K562 (cell line): ENCODE measurements at regions not wholly inside any gene's neighbourhood (a gene's known extent, or its start where the extent isn't known, plus 50 kb on each side); places are given as distances from the start of the nearest gene placed in this dataset.

Experiments used
- ATAC-seq: fragments of 200-7000 bp; cut with Tn5 transposase; 3 replicates; pipeline ENCODE4 v1.9.1; 2020; ENCODE audit warnings: moderate library complexity
- BruUV-seq: library from RNA; stranded (reverse); fragments of 400-500 nt; replicated peaks from 2 replicates; lab custom pipeline; 2021; lab: Mats Ljungman, UMichigan
- CTCF ChIA-PET: fragments of 300-600 bp; formaldehyde crosslinking; extraction: SDS; loops from one replicate; lab custom pipeline; 2021; ENCODE audit warnings: low intra/inter-chr PET ratio; lab: Yijun Ruan, JAX
- POLR2A ChIA-PET: fragments of 300-600, 350-650 bp; sonication (Branson Sonifier 250); formaldehyde crosslinking; extraction: SDS; loops from one replicate; lab custom pipeline; 2021; ENCODE audit warnings: antibody characterized with exemption, inconsistent platforms; lab: Yijun Ruan, JAX
- DNase-seq, 4 experiments: peaks; one replicate each; pipeline versions ENCODE4 v3.0.0 to v3.0.0-alpha.2; 2011 to 2018; ENCODE audit warnings: low spot score in 3 of 4, mixed read lengths in 3 of 4; ENCODE audit errors: extremely low read depth in 1 of 4
- FAIRE-seq: peaks from 2 replicates; lab custom pipeline; 2011; peaks lifted over from hg19 to GRCh38; lab: Jason Lieb, UNC
- H2AFZ ChIP-seq: 2 replicates; pipeline ENCODE4 v1.6.0; 2011; ENCODE audit warnings: low read depth, low read length, control low read depth, inconsistent platforms
- H3K27ac ChIP-seq: fragments of 200-600 bp; 3 replicates; pipeline ENCODE4 v1.8.0; 2011; ENCODE audit warnings: low read depth, mild to moderate bottlenecking, control low read depth, inconsistent platforms, low read length, moderate library complexity, mixed read lengths; ENCODE audit errors: extremely low read depth
- H3K27me3 ChIP-seq, 2 experiments: fragments of 300-600 bp in 1 of 2; 2 replicates in 1 of 2; 3 replicates in 1 of 2; pipeline versions ENCODE4 v1.6.0 to v1.8.0; 2011; ENCODE audit warnings: inconsistent platforms in 2 of 2, low read length in 2 of 2, mild to moderate bottlenecking in 1 of 2, mixed read lengths in 1 of 2, moderate library complexity in 1 of 2; ENCODE audit not compliant: control insufficient read depth in 2 of 2, insufficient read depth in 2 of 2
- H3K36me3 ChIP-seq: fragments of 300-600 bp; 3 replicates; pipeline ENCODE4 v1.8.0; 2011; ENCODE audit warnings: mild to moderate bottlenecking, low read length, inconsistent platforms; ENCODE audit not compliant: control insufficient read depth, insufficient read depth
- H3K4me1 ChIP-seq, 2 experiments: fragments of 200-600 bp in 1 of 2; replicated peaks in 1 of 2; 2 replicates in 1 of 2; 3 replicates in 1 of 2; pipeline versions ENCODE4 v1.5.1 to v1.8.0; 2011; ENCODE audit warnings: inconsistent platforms in 2 of 2, low read length in 2 of 2, mild to moderate bottlenecking in 1 of 2, mixed read lengths in 1 of 2, moderate library complexity in 1 of 2; ENCODE audit not compliant: control insufficient read depth in 2 of 2, insufficient read depth in 2 of 2
- H3K4me2 ChIP-seq: 2 replicates; pipeline ENCODE4 v1.6.1; 2011; ENCODE audit warnings: low read length, control low read depth, inconsistent platforms, mixed read lengths; ENCODE audit not compliant: insufficient read depth
- H3K4me3 ChIP-seq: fragments of 200-600 bp; sonication (generic), shearing (Covaris generic); 2 replicates; pipeline ENCODE4 v1.5.1; 2016; ENCODE audit warnings: control low read depth, inconsistent platforms
- H3K79me2 ChIP-seq: fragments of 200-600 bp; 3 replicates; pipeline ENCODE4 v1.8.0; 2011; ENCODE audit warnings: low read length, inconsistent platforms; ENCODE audit not compliant: control insufficient read depth, insufficient read depth
- H3K9ac ChIP-seq, 2 experiments: 2 replicates each; pipeline versions ENCODE4 v1.6.0 to v1.6.1; 2011; ENCODE audit warnings: low read depth in 2 of 2, low read length in 2 of 2, control low read depth in 1 of 2, inconsistent platforms in 1 of 2, mild to moderate bottlenecking in 1 of 2, mixed read lengths in 1 of 2; ENCODE audit not compliant: insufficient read depth in 1 of 2
- H3K9me1 ChIP-seq: one replicate; pipeline ENCODE4 v1.6.0; 2011; ENCODE audit warnings: inconsistent platforms, mild to moderate bottlenecking, low read length, moderate library complexity; ENCODE audit not compliant: control insufficient read depth, insufficient read depth
- H3K9me3 ChIP-seq: replicated peaks from 2 replicates; pipeline ENCODE4 v1.5.1; 2011; ENCODE audit warnings: low read depth, low read length, inconsistent platforms; ENCODE audit not compliant: control insufficient read depth, insufficient read depth
- H4K20me1 ChIP-seq: replicated peaks from 2 replicates; pipeline ENCODE4 v1.6.1; 2011; ENCODE audit warnings: low read length, inconsistent platforms, mixed read lengths; ENCODE audit not compliant: control insufficient read depth, insufficient read depth
- CBX2 ChIP-seq: fragments of 200-600 bp; sonication (generic); IDR thresholded peaks from one replicate; pipeline ENCODE4 v1.6.1; 2012; ENCODE audit warnings: mild to moderate bottlenecking, low read length, inconsistent platforms; ENCODE audit not compliant: insufficient read depth, poor library complexity, severe bottlenecking
- EP300 ChIP-seq: IDR thresholded peaks from 2 replicates; pipeline ENCODE4 v1.6.1; 2012; ENCODE audit warnings: low read length, improper control_type of control experiment
- HOXB6 ChIP-seq: fragments of 250-450 bp; sonication (Bioruptor Pico); IDR thresholded peaks from 2 replicates; pipeline ENCODE4 v1.5.1; 2022; ENCODE audit warnings: mild to moderate bottlenecking, borderline replicate concordance
- LCOR ChIP-seq: sonication (generic); formaldehyde crosslinking; IDR thresholded peaks from 2 replicates; pipeline ENCODE4 v1.8.0; 2022; ENCODE audit warnings: mild to moderate bottlenecking, missing genetic modification reagents
- NFIX ChIP-seq: fragments of 250-450 bp; sonication (Bioruptor Pico); IDR thresholded peaks from 2 replicates; pipeline ENCODE4 v1.4.0; 2020; ENCODE audit warnings: low read depth, mild to moderate bottlenecking, moderate library complexity
- OTX1 ChIP-seq: fragments of 450-650 bp; formaldehyde crosslinking; IDR thresholded peaks from 2 replicates; pipeline ENCODE4 v1.4.0; 2022; ENCODE audit warnings: mild to moderate bottlenecking
- PKNOX1 ChIP-seq: fragments of 450-650 bp; IDR thresholded peaks from 2 replicates; pipeline ENCODE4 v1.6.1; 2016
- TAF7 ChIP-seq: fragments of 450-650 bp; IDR thresholded peaks from 2 replicates; pipeline ENCODE4 v1.6.1; 2016; ENCODE audit warnings: missing genetic modification characterization, missing compliant biosample characterization
- WHSC1 ChIP-seq: IDR thresholded peaks from one replicate; pipeline ENCODE4 v1.6.1; 2012; ENCODE audit warnings: low read length, control low read depth, inconsistent platforms
- ZNF146 ChIP-seq: IDR thresholded peaks from one replicate; pipeline ENCODE4 v1.6.1; 2018; ENCODE audit warnings: missing compliant biosample characterization; ENCODE audit not compliant: unreplicated experiment
- ZNF274 ChIP-seq: IDR thresholded peaks from 2 replicates; pipeline ENCODE4 v1.6.1; 2011; ENCODE audit warnings: low read depth, mild to moderate bottlenecking, low read length, moderate library complexity, borderline replicate concordance
- ZNF280B ChIP-seq: fragments of 250-450 bp; sonication (Bioruptor Pico); IDR thresholded peaks from 2 replicates; pipeline ENCODE4 v1.5.1; 2021; ENCODE audit warnings: mild to moderate bottlenecking
- WGBS: fragments of 100-300 bp; shearing (Covaris generic); methylation state at CpG from one replicate; pipeline ENCODE4 v1.1.6; 2016; ENCODE audit warnings: low coverage, mixed read lengths; ENCODE audit not compliant: insufficient coverage; ENCODE audit errors: missing lambda C conversion rate; 5-methylcytosine and 5-hydroxymethylcytosine counted together
- in situ Hi-C: fragments of 300-500 bp; cut with MboI; formaldehyde crosslinking; loops from 4 replicates; pipeline ENCODE4 v1.15.0; 2018; ENCODE audit warnings: inconsistent platforms, mixed read lengths
- intact Hi-C: fragments of 100-400 bp; cut with micrococcal nuclease; formaldehyde crosslinking; loops from 2 replicates; pipeline ENCODE4 v1.14.2; 2022
- TF ChIP-seq, protein P1 (sequence below): IDR thresholded peaks from 2 replicates; pipeline ENCODE4 v1.6.1; 2016; ENCODE audit warnings: missing genetic modification characterization, missing compliant biosample characterization

DNA sequence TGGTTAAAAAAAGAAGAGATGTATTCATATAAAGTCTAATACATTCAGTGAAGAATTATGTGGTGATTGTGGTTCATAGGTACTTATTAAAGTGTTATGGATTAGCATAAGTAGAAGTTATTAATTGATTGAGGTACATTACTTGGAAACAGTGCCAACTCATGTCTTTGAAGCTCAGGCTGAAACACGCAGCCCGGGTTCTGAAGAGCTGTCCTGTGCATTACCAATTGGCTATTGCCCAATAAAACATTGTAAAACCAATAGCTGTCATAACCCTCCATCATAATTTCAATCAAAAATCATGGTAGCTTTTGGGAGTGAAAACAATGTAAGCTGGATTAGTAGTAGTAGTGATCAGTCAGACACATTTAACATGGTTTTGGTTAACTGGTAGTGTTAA is 560.1 kb downstream of the MCTP2 start:
- H3K27ac ChIP-seq, result no peak overlapping the region
- no peak overlapping the region for H3K4me3 ChIP-seq
- H3K9me1 ChIP-seq, result no peaks in the 10 kb centered on the region
- DNase-seq (no peak), ATAC-seq (no peak), FAIRE-seq (no peak)
- H3K36me3 ChIP-seq, result no peaks in the 10 kb centered on the region
- H3K27me3 ChIP-seq, result no peaks in the 10 kb centered on the region
- CTCF ChIA-PET, result no interaction called here
- intact Hi-C loops, result no loop called here
- H2AFZ ChIP-seq, result no peak overlapping the region
- POLR2A ChIA-PET, result no interaction called here
- no peaks in the 10 kb centered on the region for H3K9me3 ChIP-seq
- no peaks in the 10 kb centered on the region for H3K4me1 ChIP-seq
- no peaks in the 10 kb centered on the region for H4K20me1 ChIP-seq
- no peak overlapping the region for H3K4me2 ChIP-seq
- no peak overlapping the region for H3K9ac ChIP-seq
- in situ Hi-C loops, result no loop called here
- no TSS peak for BruUV-seq
- 0% methylated on average over 2 of the region's 2 CpGs for WGBS
- TF ChIP-seq OTX1 (CRISPR knock-in tag), result no peak
- TF ChIP-seq, protein P1, sequence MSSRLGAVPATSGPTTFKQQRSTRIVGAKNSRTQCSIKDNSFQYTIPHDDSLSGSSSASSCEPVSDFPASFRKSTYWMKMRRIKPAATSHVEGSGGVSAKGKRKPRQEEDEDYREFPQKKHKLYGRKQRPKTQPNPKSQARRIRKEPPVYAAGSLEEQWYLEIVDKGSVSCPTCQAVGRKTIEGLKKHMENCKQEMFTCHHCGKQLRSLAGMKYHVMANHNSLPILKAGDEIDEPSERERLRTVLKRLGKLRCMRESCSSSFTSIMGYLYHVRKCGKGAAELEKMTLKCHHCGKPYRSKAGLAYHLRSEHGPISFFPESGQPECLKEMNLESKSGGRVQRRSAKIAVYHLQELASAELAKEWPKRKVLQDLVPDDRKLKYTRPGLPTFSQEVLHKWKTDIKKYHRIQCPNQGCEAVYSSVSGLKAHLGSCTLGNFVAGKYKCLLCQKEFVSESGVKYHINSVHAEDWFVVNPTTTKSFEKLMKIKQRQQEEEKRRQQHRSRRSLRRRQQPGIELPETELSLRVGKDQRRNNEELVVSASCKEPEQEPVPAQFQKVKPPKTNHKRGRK, result no peak
- TF ChIP-seq TAF7 (tag), result no peak
- TF ChIP-seq NFIX, result no peak
- TF ChIP-seq, all 486 proteins: peak for 0
- no peaks in the 10 kb centered on the region for H3K79me2 ChIP-seq

- H3K4me1 ChIP-seq, result no peaks in the 10 kb centered on the region
- ChIA-PET CTCF (no interaction called here), POLR2A (interaction anchor here (0.7 kb wide), 1 partner anchor 266 kb away, joined by 3 read pairs; no protein-coding TSS in a partner anchor)
- FAIRE-seq, result no peak
- DNase-seq, result no peak
- no peak overlapping the region for H3K27ac ChIP-seq
- WGBS, result 0% methylated on average over 2 of the region's 2 CpGs
- no peaks in the 10 kb centered on the region for H3K9me1 ChIP-seq
- ATAC-seq, result no peak
- H3K4me2 ChIP-seq, result no peak overlapping the region
- H3K79me2 ChIP-seq, result no peaks in the 10 kb centered on the region
- H3K9ac ChIP-seq, result no peak overlapping the region
- no peak overlapping the region for H3K4me3 ChIP-seq
- intact Hi-C loops (no loop called here), in situ Hi-C loops (no loop called here)
- H2AFZ ChIP-seq, result no peak overlapping the region
- H3K36me3 ChIP-seq, result no peaks in the 10 kb centered on the region
- BruUV-seq, result no TSS peak
- no peaks in the 10 kb centered on the region for H3K9me3 ChIP-seq
- H4K20me1 ChIP-seq, result no peaks in the 10 kb centered on the region
- no peaks in the 10 kb centered on the region for H3K27me3 ChIP-seq
- TF ChIP-seq CBX2 (no peak), ZNF146 (CRISPR knock-in tag) (no peak), EP300 (no peak), ZNF274 (no peak), PKNOX1 (no peak), HOXB6 (CRISPR knock-in tag) (no peak), WHSC1 (no peak), LCOR (CRISPR knock-in tag) (no peak), ZNF280B (CRISPR knock-in tag) (no peak)
Measured at GRCh38 chr15:94792196-94792595, 560.8 kb downstream of the MCTP2 start.
